Neural cell (in vitro differentiated cells): ENCODE measurements at regions not wholly inside any gene's neighbourhood (a gene's known extent, or its start where the extent isn't known, plus 50 kb on each side); places are given as distances from the start of the nearest gene placed in this dataset.

Source experiments
- CTCF ChIP-seq: fragments of 450-650 bp; IDR thresholded peaks from 2 replicates; pipeline ENCODE4 v1.5.1; 2014; ENCODE audit warnings: antibody characterized with exemption, mild to moderate bottlenecking, moderate library complexity; ENCODE audit not compliant: poor library complexity, severe bottlenecking
- EP300 ChIP-seq: fragments of 450-650 bp; conservative IDR thresholded peaks from 2 replicates; pipeline ENCODE4 v1.6.1; 2014; ENCODE audit warnings: antibody characterized with exemption, mild to moderate bottlenecking, moderate library complexity; ENCODE audit not compliant: poor library complexity, severe bottlenecking
- EZH2 ChIP-seq: fragments of 200-600, 300-800 bp; shearing (Covaris generic), sonication (generic); IDR thresholded peaks from 2 replicates; pipeline ENCODE4 v1.6.1; 2014; ENCODE audit warnings: antibody characterized with exemption, low read length, borderline replicate concordance, mild to moderate bottlenecking; ENCODE audit not compliant: insufficient read depth, poor library complexity, severe bottlenecking
- REST ChIP-seq: IDR thresholded peaks from 2 replicates; pipeline ENCODE4 v1.6.1; 2012; ENCODE audit warnings: borderline replicate concordance
- TAF1 ChIP-seq: IDR thresholded peaks from 2 replicates; pipeline ENCODE4 v1.6.1; 2012; ENCODE audit warnings: low read depth

GRCh38 chr10:62727934-62728333 is 76.6 kb upstream of the ADO start:
- TF ChIP-seq CTCF (no peak), EZH2 (no peak), EP300 (no peak), REST (no peak), TAF1 (no peak)
